ENCODE measurements at regions not wholly inside any gene's neighbourhood (a gene's known extent, or its start where the extent isn't known, plus 50 kb on each side); places are given as distances from the start of the nearest gene placed in this dataset.

DNA sequence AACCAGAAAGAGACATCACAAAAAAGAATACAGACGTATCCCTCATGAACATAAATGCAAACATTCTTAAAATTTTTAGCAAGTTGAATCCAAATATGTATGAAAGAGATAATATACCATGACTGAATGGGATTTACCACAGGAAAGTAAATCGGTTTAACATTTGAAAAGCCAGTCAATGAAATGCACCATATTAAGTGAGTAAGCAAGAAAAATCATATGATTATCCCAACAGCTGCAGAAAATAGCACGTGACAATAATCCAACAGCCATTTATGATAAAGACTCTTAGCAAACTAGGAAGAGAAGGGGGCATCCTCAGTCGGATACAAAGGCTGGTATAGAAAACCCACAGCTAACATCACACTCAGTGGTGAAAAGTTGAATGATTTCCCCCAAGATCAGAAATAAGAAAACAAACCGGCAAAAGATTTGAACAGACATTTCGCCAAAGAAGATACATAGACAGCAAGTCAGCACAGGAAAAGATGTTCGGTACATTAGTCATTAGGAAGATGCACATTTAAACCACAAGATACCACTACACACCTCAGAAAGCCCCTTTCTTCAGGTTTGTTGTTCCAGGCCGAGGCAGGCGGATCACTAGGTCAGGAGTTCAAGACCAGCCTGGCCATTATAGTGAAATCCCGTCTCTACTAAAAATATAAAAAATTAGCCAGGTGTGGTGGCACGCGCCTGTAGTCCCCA lies 144.3 kb downstream of the INHBB start:
- TF ChIP-seq, protein P1, sequence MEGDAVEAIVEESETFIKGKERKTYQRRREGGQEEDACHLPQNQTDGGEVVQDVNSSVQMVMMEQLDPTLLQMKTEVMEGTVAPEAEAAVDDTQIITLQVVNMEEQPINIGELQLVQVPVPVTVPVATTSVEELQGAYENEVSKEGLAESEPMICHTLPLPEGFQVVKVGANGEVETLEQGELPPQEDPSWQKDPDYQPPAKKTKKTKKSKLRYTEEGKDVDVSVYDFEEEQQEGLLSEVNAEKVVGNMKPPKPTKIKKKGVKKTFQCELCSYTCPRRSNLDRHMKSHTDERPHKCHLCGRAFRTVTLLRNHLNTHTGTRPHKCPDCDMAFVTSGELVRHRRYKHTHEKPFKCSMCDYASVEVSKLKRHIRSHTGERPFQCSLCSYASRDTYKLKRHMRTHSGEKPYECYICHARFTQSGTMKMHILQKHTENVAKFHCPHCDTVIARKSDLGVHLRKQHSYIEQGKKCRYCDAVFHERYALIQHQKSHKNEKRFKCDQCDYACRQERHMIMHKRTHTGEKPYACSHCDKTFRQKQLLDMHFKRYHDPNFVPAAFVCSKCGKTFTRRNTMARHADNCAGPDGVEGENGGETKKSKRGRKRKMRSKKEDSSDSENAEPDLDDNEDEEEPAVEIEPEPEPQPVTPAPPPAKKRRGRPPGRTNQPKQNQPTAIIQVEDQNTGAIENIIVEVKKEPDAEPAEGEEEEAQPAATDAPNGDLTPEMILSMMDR (IDR thresholded peaks at IDR 0.05): no peak
- no peak for TF ChIP-seq EZH2phosphoT487 (IDR thresholded peaks at IDR 0.05)
